CD4-positive, alpha-beta memory T cell (primary cell): ENCODE measurements at regions not wholly inside any gene's neighbourhood (a gene's known extent, or its start where the extent isn't known, plus 50 kb on each side); places are given as distances from the start of the nearest gene placed in this dataset.
"Not testable (repeated sequence)": the region's sequence is repeated elsewhere in the genome, so short reads cannot be mapped to it uniquely, and the experiment has no call there.

Experiments used
- CTCF ChIA-PET: fragments of 350-600 bp; sonication (Branson Sonifier 250); formaldehyde crosslinking; loops from one replicate; lab custom pipeline; 2021; ENCODE audit warnings: inconsistent platforms; ENCODE audit not compliant: partially characterized antibody; lab: Charles Lee
- POLR2A ChIA-PET: fragments of 350-600 bp; sonication (Branson Sonifier 250); formaldehyde crosslinking; loops from one replicate; lab custom pipeline; 2021; ENCODE audit not compliant: partially characterized antibody; lab: Charles Lee
- DNase-seq, 5 donors: peaks; one replicate each; pipeline versions ENCODE4 v3.0.0 to v3.0.0-alpha.2; 2020 to 2022; ENCODE audit warnings: mixed read lengths in 1 of 5
- H3K27ac ChIP-seq: one replicate; pipeline ENCODE4 v1.7.0; 2013; ENCODE audit warnings: low read depth, low read length
- H3K27me3 ChIP-seq: 2 replicates; pipeline ENCODE4 v1.7.0; 2013; ENCODE audit warnings: mild to moderate bottlenecking, low read length, moderate library complexity; ENCODE audit not compliant: insufficient read depth
- H3K36me3 ChIP-seq: 2 replicates; pipeline ENCODE4 v1.7.0; 2013; ENCODE audit warnings: mild to moderate bottlenecking, low read length, moderate library complexity; ENCODE audit not compliant: insufficient read depth
- H3K4me1 ChIP-seq: 2 replicates; pipeline ENCODE4 v1.7.0; 2013; ENCODE audit warnings: mild to moderate bottlenecking, low read length, moderate library complexity; ENCODE audit not compliant: insufficient read depth
- H3K4me3 ChIP-seq, 2 donors: one replicate each; pipeline ENCODE4 v1.7.0; 2013; ENCODE audit warnings: low read length in 2 of 2, mild to moderate bottlenecking in 1 of 2
- H3K9me3 ChIP-seq, 2 donors: one replicate each; pipeline ENCODE4 v1.7.0; 2013; ENCODE audit warnings: low read length in 2 of 2, control low read depth in 1 of 2; ENCODE audit not compliant: control insufficient read depth in 1 of 2
- H3K27ac Mint-ChIP-seq, 7 donors: one replicate each; pipeline ENCODE4 v1.8.0; 2020 to 2021; ENCODE audit warnings: mixed read lengths in 7 of 7, mild to moderate bottlenecking in 6 of 7, inconsistent platforms in 3 of 7, moderate library complexity in 3 of 7
- H3K27me3 Mint-ChIP-seq, 2 donors: one replicate each; pipeline ENCODE4 v1.8.0; 2020 to 2021; ENCODE audit warnings: mixed read lengths in 2 of 2
- H3K36me3 Mint-ChIP-seq, 2 donors: one replicate each; pipeline ENCODE4 v1.8.0; 2020 to 2021; ENCODE audit warnings: mixed read lengths in 2 of 2, inconsistent platforms in 1 of 2, mild to moderate bottlenecking in 1 of 2
- H3K4me1 Mint-ChIP-seq, 4 donors: one replicate each; pipeline ENCODE4 v1.8.0; 2020 to 2021; ENCODE audit warnings: mixed read lengths in 4 of 4, mild to moderate bottlenecking in 1 of 4
- H3K4me3 Mint-ChIP-seq, 8 donors: one replicate each; pipeline ENCODE4 v1.8.0; 2020 to 2021; ENCODE audit warnings: mixed read lengths in 8 of 8, mild to moderate bottlenecking in 7 of 8, moderate library complexity in 6 of 8, inconsistent platforms in 3 of 8
- H3K9me3 Mint-ChIP-seq, 8 donors: one replicate each; pipeline ENCODE4 v1.8.0; 2020 to 2021; ENCODE audit warnings: mixed read lengths in 8 of 8, mild to moderate bottlenecking in 5 of 8, inconsistent platforms in 3 of 8, moderate library complexity in 1 of 8
- intact Hi-C: fragments of 100-400 bp; cut with micrococcal nuclease; formaldehyde crosslinking; loops from one replicate; pipeline ENCODE4 v1.15.1; 2023

DNA sequence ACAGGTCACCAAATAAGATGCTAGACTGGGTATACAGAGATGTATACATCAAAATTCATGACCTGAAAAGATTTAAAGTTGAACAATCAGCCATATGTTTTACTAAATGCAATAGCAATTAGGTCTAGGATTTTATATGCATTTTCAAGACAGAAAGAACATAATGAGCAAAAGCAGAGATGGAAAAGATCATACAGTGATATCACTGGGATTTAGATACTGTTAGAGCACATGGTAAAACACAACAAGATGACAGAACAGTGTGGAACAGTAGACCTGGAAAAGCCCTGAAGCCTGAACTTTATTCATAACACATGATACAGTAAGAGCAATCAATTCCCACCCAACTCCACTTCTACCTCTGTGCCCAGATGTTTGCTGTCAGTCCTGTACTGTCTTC, 585.9 kb downstream of the PRR16 start:
- Mint-ChIP-seq H3K4me3 (no peak overlapping the region), H3K9me3 (peaks cover 2 to 8% (median 3%) of the 10 kb centered on the region in 8 donors), H3K36me3 (no peaks in the 10 kb centered on the region), H3K27me3 (no peaks in the 10 kb centered on the region), H3K4me1 (no peaks in the 10 kb centered on the region), H3K27ac (no peak overlapping the region)
- Histone ChIP-seq H3K4me1 (no peaks in the 10 kb centered on the region), H3K27ac (no peak overlapping the region), H3K27me3 (no peaks in the 10 kb centered on the region), H3K9me3 (no peaks in the 10 kb centered on the region), H3K36me3 (no peaks in the 10 kb centered on the region), H3K4me3 (no peak overlapping the region)
- ChIA-PET POLR2A (no interaction called here), CTCF (no interaction called here)
- no peak for DNase-seq
- intact Hi-C loops: no loop called here

DNA sequence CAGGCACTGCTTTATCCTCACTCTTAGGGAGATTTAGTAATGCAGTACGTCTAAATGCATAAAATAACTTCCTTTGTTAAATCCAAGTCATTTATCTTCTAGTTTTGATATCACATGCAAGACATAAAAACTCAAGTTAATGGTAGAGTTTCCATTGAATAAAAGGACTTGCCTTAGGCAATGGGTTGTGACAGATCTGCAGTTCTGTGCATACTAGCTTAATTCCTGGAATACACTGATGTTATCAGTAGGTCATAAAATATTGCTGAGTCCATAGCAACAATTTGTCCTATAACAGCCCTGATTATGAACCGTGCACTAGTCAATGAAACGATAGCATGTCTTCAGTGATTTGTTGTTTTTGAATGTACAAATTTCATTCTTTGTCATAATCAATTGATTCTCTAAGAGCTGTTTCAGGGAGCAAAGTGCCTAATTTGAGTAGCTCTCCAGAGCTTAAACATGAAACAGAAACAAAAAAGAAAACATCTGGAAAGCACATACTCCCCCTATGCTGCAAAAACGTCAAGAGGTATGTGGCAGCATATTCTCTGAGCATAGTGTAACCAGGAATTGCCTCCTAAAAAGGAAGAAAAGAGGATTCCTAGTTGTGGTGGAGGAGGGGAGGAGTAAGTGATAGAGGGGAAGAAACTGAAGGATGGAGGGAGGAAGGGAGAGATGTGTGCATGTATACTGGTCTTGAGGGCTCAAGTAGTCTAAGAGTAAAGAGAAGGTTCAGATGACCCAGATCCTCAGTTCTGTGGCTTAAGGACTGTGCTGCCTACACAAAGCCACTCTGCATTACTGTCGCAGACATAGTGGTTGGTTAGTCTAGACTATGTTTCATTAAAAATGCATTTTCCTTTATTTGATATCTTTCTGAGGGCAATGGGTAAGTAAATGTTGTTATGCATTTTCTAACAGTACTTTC, 589.2 kb downstream of the PRR16 start:
- Histone ChIP-seq H3K27ac (no peak overlapping the region), H3K36me3 (no peaks in the 10 kb centered on the region), H3K27me3 (no peaks in the 10 kb centered on the region), H3K4me3 (no peak overlapping the region), H3K9me3 (no peaks in the 10 kb centered on the region), H3K4me1 (no peaks in the 10 kb centered on the region)
- H3K4me1 Mint-ChIP-seq: no peaks in the 10 kb centered on the region
- intact Hi-C loops: no loop called here
- H3K4me3 Mint-ChIP-seq: no peak overlapping the region
- no peak for DNase-seq
- no peaks in the 10 kb centered on the region for H3K27me3 Mint-ChIP-seq
- H3K36me3 Mint-ChIP-seq: no peaks in the 10 kb centered on the region
- ChIA-PET POLR2A (no interaction called here), CTCF (no interaction called here)
- no peak overlapping the region for H3K27ac Mint-ChIP-seq
- H3K9me3 Mint-ChIP-seq: peaks cover 2 to 12% (median 7%) of the 10 kb centered on the region in 8 donors

DNA sequence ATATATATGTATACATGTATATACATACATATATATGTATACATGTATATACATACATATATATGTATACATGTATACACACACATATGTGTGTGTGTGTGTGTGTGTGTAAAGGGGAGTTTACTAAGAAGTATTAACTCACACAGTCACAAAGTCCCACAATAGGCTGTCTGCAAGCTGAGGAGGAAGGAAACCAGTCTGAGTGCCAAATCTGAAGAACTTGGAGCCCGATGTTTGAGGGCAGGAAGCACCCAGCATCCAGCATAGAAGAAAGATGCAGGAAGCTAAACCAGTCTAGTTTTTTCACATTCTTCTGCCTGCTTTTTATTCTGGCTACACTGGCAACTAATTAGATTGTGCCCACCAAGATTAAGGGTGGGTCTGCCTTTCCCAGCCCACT, 591.5 kb downstream of the PRR16 start:
- no peaks in the 10 kb centered on the region for H3K36me3 ChIP-seq

DNA sequence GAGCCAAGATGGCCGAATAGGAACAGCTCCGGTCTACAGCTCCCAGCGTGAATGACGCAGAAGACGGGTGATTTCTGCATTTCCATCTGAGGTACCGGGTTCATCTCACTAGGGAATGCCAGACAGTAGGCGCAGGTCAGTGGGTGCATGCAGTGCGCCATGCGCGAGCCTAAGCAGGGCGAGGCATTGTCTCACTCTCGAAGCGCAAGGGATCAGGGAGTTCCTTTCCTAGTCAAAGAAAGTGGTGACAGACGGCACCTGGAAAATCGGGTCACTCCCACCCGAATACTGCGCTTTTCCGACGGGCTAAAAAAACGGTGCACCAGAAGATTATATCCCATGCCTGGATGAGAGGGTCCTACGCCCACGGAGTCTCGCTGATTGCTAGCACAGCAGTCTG, 600.1 kb downstream of the PRR16 start:
- H3K4me1 ChIP-seq, H3K27ac Mint-ChIP-seq, intact Hi-C loops, H3K27me3 ChIP-seq, H3K27ac ChIP-seq, CTCF ChIA-PET, H3K27me3 Mint-ChIP-seq, H3K4me3 Mint-ChIP-seq, H3K4me3 ChIP-seq, H3K9me3 ChIP-seq, H3K4me1 Mint-ChIP-seq, DNase-seq, H3K36me3 ChIP-seq, POLR2A ChIA-PET, H3K36me3 Mint-ChIP-seq: not testable (repeated sequence)
- H3K9me3 Mint-ChIP-seq: peaks cover 4 to 14% (median 8%) of the 10 kb centered on the region in 8 donors

More for the DNA sequence above, 591.5 kb downstream of the PRR16 start:
- H3K4me3 Mint-ChIP-seq: no peak overlapping the region
- Histone ChIP-seq H3K27me3 (no peaks in the 10 kb centered on the region), H3K4me3 (no peak overlapping the region), H3K4me1 (no peaks in the 10 kb centered on the region), H3K27ac (no peak overlapping the region), H3K9me3 (no peaks in the 10 kb centered on the region)
- no peak overlapping the region for H3K27ac Mint-ChIP-seq
- no peaks in the 10 kb centered on the region for H3K27me3 Mint-ChIP-seq
- no peaks in the 10 kb centered on the region for H3K36me3 Mint-ChIP-seq
- ChIA-PET POLR2A (no interaction called here), CTCF (no interaction called here)
- intact Hi-C loops: no loop called here
- DNase-seq: no peak
- H3K4me1 Mint-ChIP-seq: no peaks in the 10 kb centered on the region
- H3K9me3 Mint-ChIP-seq: peaks cover 4 to 13% (median 9%) of the 10 kb centered on the region in 8 donors

DNA sequence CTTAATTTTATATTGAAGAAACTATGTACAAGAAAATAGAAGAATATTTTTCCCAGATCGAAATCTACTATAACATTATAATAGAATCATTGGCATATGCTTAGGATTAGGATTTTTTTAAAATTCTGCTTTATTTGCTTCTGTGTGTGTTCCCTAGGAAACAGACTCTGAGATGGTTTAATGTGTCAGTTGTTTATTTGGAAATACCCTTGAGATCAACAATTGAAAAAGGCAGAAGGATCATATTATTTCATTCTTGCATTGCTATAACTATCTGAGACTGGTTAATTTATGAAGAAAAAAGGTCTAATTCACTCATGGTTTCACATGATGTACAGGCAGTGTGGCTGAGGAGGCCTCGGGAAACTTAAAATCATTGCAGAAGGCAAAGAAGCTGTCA, 622.6 kb downstream of the PRR16 start:
- ChIA-PET POLR2A (no interaction called here), CTCF (no interaction called here)
- intact Hi-C loops: no loop called here
- no peaks in the 10 kb centered on the region for H3K27me3 ChIP-seq
- Mint-ChIP-seq H3K4me3 (no peak overlapping the region), H3K27me3 (no peaks in the 10 kb centered on the region), H3K36me3 (no peaks in the 10 kb centered on the region), H3K4me1 (no peaks in the 10 kb centered on the region), H3K27ac (no peak overlapping the region), H3K9me3 (peaks cover 0 to 19% (median 11%) of the 10 kb centered on the region in 8 donors)
- no peak for DNase-seq
- H3K36me3 ChIP-seq: no peaks in the 10 kb centered on the region
- H3K4me3 ChIP-seq: no peak overlapping the region
- H3K27ac ChIP-seq: no peak overlapping the region
- no peaks in the 10 kb centered on the region for H3K4me1 ChIP-seq
- no peaks in the 10 kb centered on the region for H3K9me3 ChIP-seq

DNA sequence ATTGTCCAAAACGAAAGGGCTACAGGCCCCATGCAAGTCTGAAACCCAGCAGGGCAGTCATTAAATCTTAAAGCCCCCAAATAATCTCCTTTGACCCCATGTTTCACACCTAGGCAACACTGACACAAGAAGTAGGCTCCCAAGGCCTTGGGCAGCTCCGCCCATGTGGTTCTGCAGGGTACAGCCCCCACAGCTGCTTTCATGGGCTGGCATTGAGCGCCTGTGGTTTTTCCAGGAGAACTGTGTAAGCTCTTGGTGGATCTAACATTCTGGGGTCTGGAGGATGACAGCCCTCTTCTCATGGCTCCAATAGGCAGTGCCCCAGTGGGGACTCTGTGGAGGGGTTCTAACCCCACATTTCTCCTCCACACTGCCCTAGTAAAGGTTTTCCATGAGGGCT, 623.5 kb downstream of the PRR16 start:
- H3K36me3 ChIP-seq: no peaks in the 10 kb centered on the region

DNA sequence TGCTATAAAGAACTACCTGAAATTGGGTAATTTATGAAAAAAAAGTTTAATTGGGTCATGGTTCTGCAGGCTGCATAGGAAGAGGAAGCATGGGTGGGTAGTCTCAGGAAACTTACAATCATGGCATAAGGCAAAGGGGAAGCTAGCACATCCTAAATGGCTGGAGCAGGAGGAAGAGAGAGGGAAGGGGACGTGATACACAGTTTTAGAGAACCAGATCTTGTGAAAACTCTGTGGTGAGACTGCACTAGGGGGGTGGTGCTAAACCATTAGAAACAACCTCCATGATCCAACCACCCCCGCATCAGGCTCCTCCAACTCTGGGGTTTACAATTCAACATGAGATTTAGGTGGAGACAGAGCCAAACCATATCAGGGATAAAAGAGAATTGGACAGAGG, 624.2 kb downstream of the PRR16 start:
- peaks cover 2 to 19% (median 11%) of the 10 kb centered on the region in 8 donors for H3K9me3 Mint-ChIP-seq
- ChIA-PET POLR2A (no interaction called here), CTCF (no interaction called here)
- H3K36me3 ChIP-seq: no peaks in the 10 kb centered on the region
- intact Hi-C loops: no loop called here
- no peaks in the 10 kb centered on the region for H3K27me3 Mint-ChIP-seq
- no peaks in the 10 kb centered on the region for H3K27me3 ChIP-seq
- H3K4me1 Mint-ChIP-seq: no peaks in the 10 kb centered on the region
- H3K4me3 ChIP-seq: no peak overlapping the region
- H3K4me3 Mint-ChIP-seq: no peak overlapping the region
- no peaks in the 10 kb centered on the region for H3K36me3 Mint-ChIP-seq
- no peak overlapping the region for H3K27ac Mint-ChIP-seq
- H3K27ac ChIP-seq: no peak overlapping the region
- no peaks in the 10 kb centered on the region for H3K9me3 ChIP-seq
- no peak for DNase-seq
- no peaks in the 10 kb centered on the region for H3K4me1 ChIP-seq

More for the DNA sequence above, 623.5 kb downstream of the PRR16 start:
- Histone ChIP-seq H3K9me3 (no peaks in the 10 kb centered on the region), H3K4me3 (no peak overlapping the region), H3K27ac (no peak overlapping the region), H3K27me3 (no peaks in the 10 kb centered on the region), H3K4me1 (no peaks in the 10 kb centered on the region)
- no peaks in the 10 kb centered on the region for H3K4me1 Mint-ChIP-seq
- intact Hi-C loops: no loop called here
- CTCF ChIA-PET: no interaction called here
- H3K27me3 Mint-ChIP-seq: no peaks in the 10 kb centered on the region
- POLR2A ChIA-PET: no interaction called here
- no peaks in the 10 kb centered on the region for H3K36me3 Mint-ChIP-seq
- no peak for DNase-seq
- H3K4me3 Mint-ChIP-seq: no peak overlapping the region
- no peak overlapping the region for H3K27ac Mint-ChIP-seq
- H3K9me3 Mint-ChIP-seq: peaks cover 2 to 19% (median 12%) of the 10 kb centered on the region in 8 donors
